HG03097 (cell line): ENCODE measurements at regions not wholly inside any gene's neighbourhood (a gene's known extent, or its start where the extent isn't known, plus 50 kb on each side); places are given as distances from the start of the nearest gene placed in this dataset.

Experiments
- ATAC-seq: cut with Tn5 transposase; IDR thresholded peaks from one replicate; pipeline ENCODE4 v1.9.1; 2021; ENCODE audit not compliant: unreplicated experiment, low FRiP score

GRCh38 chr1:181416268-181416860 lies 67.0 kb upstream of the CACNA1E start:
- ATAC-seq = no peak

- ATAC-seq = no peak
Observed at GRCh38 chr1:181417915-181418314, 65.4 kb upstream of the CACNA1E start.

- no peak for ATAC-seq
Observed at GRCh38 chr1:181423301-181423918, 59.9 kb upstream of the CACNA1E start.

GRCh38 chr1:181424786-181425403 lies 58.4 kb upstream of the CACNA1E start:
- no peak for ATAC-seq

- ATAC-seq = no peak
Observed at GRCh38 chr1:181425566-181425965, 57.8 kb upstream of the CACNA1E start.

- no peak for ATAC-seq
Observed at GRCh38 chr1:181429462-181429861, 53.9 kb upstream of the CACNA1E start.

- ATAC-seq = no peak
Observed at GRCh38 chr1:181430015-181430885, 53.1 kb upstream of the CACNA1E start.
